ENCODE measurements at regions not wholly inside any gene's neighbourhood (a gene's known extent, or its start where the extent isn't known, plus 50 kb on each side); places are given as distances from the start of the nearest gene placed in this dataset.

GRCh38 chr15:35929740-35930444 lies 383.9 kb upstream of the DPH6 start:
- intact Hi-C loops (cut with micrococcal nuclease), result no loop called here
- H2AFZ ChIP-seq (ENCODE audit: low read depth, low read length, poor library complexity, severe bottlenecking), result no peak overlapping the region
- ChIA-PET POLR2A (no interaction called here), CTCF (no interaction called here), RAD21 (ENCODE audit: low non-redundant PET in 1 of 2, low total read pairs in 2 of 2, uncharacterized antibody in 2 of 2, unreplicated experiment in 2 of 2) (no interaction called here)
- ATAC-seq, result no peak
- no peaks in the 10 kb centered on the region for H3K79me2 ChIP-seq (ENCODE audit: insufficient read depth, low read length)
- no peak overlapping the region for H3K4me2 ChIP-seq (ENCODE audit: low read length)
- H3K4me1 ChIP-seq (ENCODE audit: control insufficient read depth in 1 of 2, insufficient read depth in 2 of 2, low read length in 2 of 2), result peaks cover 0 to 7% of the 10 kb centered on the region in 2 experiments; a peak in 2 of 4 replicates
- no peak overlapping the region for H3K27ac ChIP-seq (ENCODE audit: low read depth, low read length)
- TF ChIP-seq POLR2AphosphoS5 (IDR thresholded peaks at IDR 0.05; ENCODE audit: low read depth, low read length) (no peak), ZFX (IDR thresholded peaks at IDR 0.05) (no peak), YY1 (IDR thresholded peaks at IDR 0.05; ENCODE audit: extremely low read depth, insufficient replicate concordance, low read depth, low read length) (no peak), RAD21 (IDR thresholded peaks at IDR 0.05; ENCODE audit: low read depth) (no peak), JUND (IDR thresholded peaks at IDR 0.05) (no peak), CBX3 (IDR thresholded peaks at IDR 0.05; ENCODE audit: low read depth) (no peak), EZH2phosphoT487 (IDR thresholded peaks at IDR 0.05; ENCODE audit: borderline replicate concordance) (no peak)
- TF ChIP-seq, protein P1, sequence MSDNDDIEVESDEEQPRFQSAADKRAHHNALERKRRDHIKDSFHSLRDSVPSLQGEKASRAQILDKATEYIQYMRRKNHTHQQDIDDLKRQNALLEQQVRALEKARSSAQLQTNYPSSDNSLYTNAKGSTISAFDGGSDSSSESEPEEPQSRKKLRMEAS (IDR thresholded peaks at IDR 0.05), result no peak
- TF ChIP-seq, protein P2, sequence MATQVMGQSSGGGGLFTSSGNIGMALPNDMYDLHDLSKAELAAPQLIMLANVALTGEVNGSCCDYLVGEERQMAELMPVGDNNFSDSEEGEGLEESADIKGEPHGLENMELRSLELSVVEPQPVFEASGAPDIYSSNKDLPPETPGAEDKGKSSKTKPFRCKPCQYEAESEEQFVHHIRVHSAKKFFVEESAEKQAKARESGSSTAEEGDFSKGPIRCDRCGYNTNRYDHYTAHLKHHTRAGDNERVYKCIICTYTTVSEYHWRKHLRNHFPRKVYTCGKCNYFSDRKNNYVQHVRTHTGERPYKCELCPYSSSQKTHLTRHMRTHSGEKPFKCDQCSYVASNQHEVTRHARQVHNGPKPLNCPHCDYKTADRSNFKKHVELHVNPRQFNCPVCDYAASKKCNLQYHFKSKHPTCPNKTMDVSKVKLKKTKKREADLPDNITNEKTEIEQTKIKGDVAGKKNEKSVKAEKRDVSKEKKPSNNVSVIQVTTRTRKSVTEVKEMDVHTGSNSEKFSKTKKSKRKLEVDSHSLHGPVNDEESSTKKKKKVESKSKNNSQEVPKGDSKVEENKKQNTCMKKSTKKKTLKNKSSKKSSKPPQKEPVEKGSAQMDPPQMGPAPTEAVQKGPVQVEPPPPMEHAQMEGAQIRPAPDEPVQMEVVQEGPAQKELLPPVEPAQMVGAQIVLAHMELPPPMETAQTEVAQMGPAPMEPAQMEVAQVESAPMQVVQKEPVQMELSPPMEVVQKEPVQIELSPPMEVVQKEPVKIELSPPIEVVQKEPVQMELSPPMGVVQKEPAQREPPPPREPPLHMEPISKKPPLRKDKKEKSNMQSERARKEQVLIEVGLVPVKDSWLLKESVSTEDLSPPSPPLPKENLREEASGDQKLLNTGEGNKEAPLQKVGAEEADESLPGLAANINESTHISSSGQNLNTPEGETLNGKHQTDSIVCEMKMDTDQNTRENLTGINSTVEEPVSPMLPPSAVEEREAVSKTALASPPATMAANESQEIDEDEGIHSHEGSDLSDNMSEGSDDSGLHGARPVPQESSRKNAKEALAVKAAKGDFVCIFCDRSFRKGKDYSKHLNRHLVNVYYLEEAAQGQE (IDR thresholded peaks at IDR 0.05; ENCODE audit: low read depth), result no peak
- no peaks in the 10 kb centered on the region for H3K36me3 ChIP-seq (ENCODE audit: control insufficient read depth in 1 of 2, insufficient read depth in 2 of 2, low read length in 2 of 2)
- H3K9me2 ChIP-seq (ENCODE audit: insufficient read depth), result no peaks in the 10 kb centered on the region
- H3K9ac ChIP-seq (ENCODE audit: low read length), result no peak overlapping the region
- no peaks in the 10 kb centered on the region for H3K27me3 ChIP-seq (ENCODE audit: insufficient read depth, low read length)
- no peaks in the 10 kb centered on the region for H3K9me3 ChIP-seq (ENCODE audit: control insufficient read depth in 1 of 2, insufficient read depth in 1 of 2, low read depth in 1 of 2, low read length in 2 of 2)
- DNase-seq (ENCODE audit: low read depth, low spot score), result no peak
- no TSS peak for BruUV-seq (replicated peaks)
- H4K20me1 ChIP-seq (ENCODE audit: insufficient read depth), result no peaks in the 10 kb centered on the region
- no peak overlapping the region for H3K4me3 ChIP-seq (replicated peaks in 1 of 2; ENCODE audit: low read depth in 1 of 2, low read length in 2 of 2)

Data from HCT116 (cell line).